ENCODE measurements at regions not wholly inside any gene's neighbourhood (a gene's known extent, or its start where the extent isn't known, plus 50 kb on each side); places are given as distances from the start of the nearest gene placed in this dataset.

- TF ChIP-seq CTCF (IDR thresholded peaks at IDR 0.05; ENCODE audit: low read length) (no peak), EZH2 (IDR thresholded peaks at IDR 0.05; ENCODE audit: borderline replicate concordance, low read length) (no peak)
Observed at GRCh38 chr1:110280804-110281203, 58.4 kb upstream of the RBM15 start.

All from OCI-LY1 (cell line).